Spleen (tissue), 11 donors: ENCODE measurements at regions not wholly inside any gene's neighbourhood (a gene's known extent, or its start where the extent isn't known, plus 50 kb on each side); places are given as distances from the start of the nearest gene placed in this dataset.

Experiments
- DNase-seq: peaks from one replicate; pipeline ENCODE4 v3.0.0-alpha.2; 2020
- H3K27ac ChIP-seq, 8 donors: fragments of 200-600 bp; sonication (generic) in 7 of 8; 1 replicate in 4 of 8; 2 replicates in 4 of 8; pipeline versions ENCODE4 v1.5.0 to v1.8.0; 2016 to 2021; ENCODE audit warnings: inconsistent platforms in 4 of 8, mild to moderate bottlenecking in 4 of 8, moderate library complexity in 1 of 8
- H3K27me3 ChIP-seq, 7 donors: fragments of 200-600 bp; sonication (generic) in 6 of 7; replicated peaks in 1 of 7; 1 replicate in 4 of 7; 2 replicates in 3 of 7; pipeline versions ENCODE4 v1.5.0 to v1.8.0; 2016 to 2021; ENCODE audit warnings: inconsistent platforms in 3 of 7, mild to moderate bottlenecking in 1 of 7
- H3K36me3 ChIP-seq, 6 donors: fragments of 200-600 bp; sonication (generic) in 5 of 6; 1 replicate in 4 of 6; 2 replicates in 2 of 6; pipeline versions ENCODE4 v1.5.0 to v1.8.0; 2016 to 2021; ENCODE audit warnings: inconsistent platforms in 2 of 6
- H3K4me1 ChIP-seq, 6 donors: fragments of 200-600 bp; sonication (generic) in 5 of 6; 1 replicate in 3 of 6; 2 replicates in 3 of 6; pipeline versions ENCODE4 v1.5.0 to v1.8.0; 2016 to 2021; ENCODE audit warnings: inconsistent platforms in 3 of 6
- H3K4me3 ChIP-seq, 8 donors: fragments of 200-600 bp; sonication (generic) in 7 of 8; 1 replicate in 4 of 8; 2 replicates in 4 of 8; pipeline versions ENCODE4 v1.5.0 to v1.8.0; 2016 to 2021; ENCODE audit warnings: inconsistent platforms in 4 of 8, mild to moderate bottlenecking in 4 of 8, moderate library complexity in 2 of 8
- H3K9me3 ChIP-seq, 8 donors: fragments of 200-600 bp; sonication (generic) in 7 of 8; 1 replicate in 4 of 8; 2 replicates in 4 of 8; pipeline versions ENCODE4 v1.5.0 to v1.8.0; 2016 to 2021; ENCODE audit warnings: inconsistent platforms in 4 of 8
- POLR2A ChIP-seq, 3 donors: fragments of 450-650 bp; IDR thresholded peaks; one replicate each; pipeline ENCODE4 v1.5.1; 2017; ENCODE audit warnings: antibody characterized with exemption in 3 of 3, mild to moderate bottlenecking in 1 of 3
- POLR2AphosphoS5 ChIP-seq, 3 donors: sonication (generic); formaldehyde crosslinking; IDR thresholded peaks; one replicate each; pipeline ENCODE4 v1.5.1; 2017; ENCODE audit warnings: antibody characterized with exemption in 3 of 3
- WGBS, 5 donors: extraction: QIAGEN DNeasy Blood & Tissue Kit in 3 of 5; methylation state at CpG; one replicate each; pipeline versions ENCODE4 v1.1.5 to v1.1.7; 2013 to 2018; 5-methylcytosine and 5-hydroxymethylcytosine counted together
- intact Hi-C: fragments of 100-400 bp; cut with DNase I; formaldehyde crosslinking; loops from one replicate; pipeline ENCODE4 v1.15.0; 2023; ENCODE audit warnings: low total_unique reads
- TF ChIP-seq, protein P1 (sequence below), 11 experiments: fragments of 200-600 bp in 7 of 11; fragments of 450-650 bp in 4 of 11; sonication (generic) in 4 of 11; IDR thresholded peaks in 8 of 11; conservative IDR thresholded peaks in 3 of 11; 1 replicate in 7 of 11; 2 replicates in 4 of 11; pipeline versions ENCODE4 v1.4.0 to v1.8.0; 2016 to 2021; ENCODE audit warnings: antibody characterized with exemption in 11 of 11, inconsistent platforms in 4 of 11, mild to moderate bottlenecking in 1 of 11
- donor health status: healthy with polysubstance abuse.
- donor health status: DM: no; HTN: no; CAD: no; lungs with moderate emphysema.
- donor health status: DM: no; HTN: no; CAD: no.
- donor health status: Bipolar disorder and iron deficiency.
- donor health status: healthy.
- donor health status: DM: no; HTN: no; CAD: no.
- donor health status: DM: yes; HTN: yes; CAD: no.

- Histone ChIP-seq H3K4me3 (no peak overlapping the region), H3K4me1 (no peaks in the 10 kb centered on the region), H3K27me3 (no peaks in the 10 kb centered on the region), H3K36me3 (no peaks in the 10 kb centered on the region), H3K27ac (no peak overlapping the region), H3K9me3 (peaks cover 0 to 20% (median 16%) of the 10 kb centered on the region in 8 donors)
- intact Hi-C loops = no loop called here
- TF ChIP-seq POLR2A (IDR thresholded peaks at IDR 0.05) (no peak), POLR2AphosphoS5 (IDR thresholded peaks at IDR 0.05) (no peak)
- TF ChIP-seq, protein P1, sequence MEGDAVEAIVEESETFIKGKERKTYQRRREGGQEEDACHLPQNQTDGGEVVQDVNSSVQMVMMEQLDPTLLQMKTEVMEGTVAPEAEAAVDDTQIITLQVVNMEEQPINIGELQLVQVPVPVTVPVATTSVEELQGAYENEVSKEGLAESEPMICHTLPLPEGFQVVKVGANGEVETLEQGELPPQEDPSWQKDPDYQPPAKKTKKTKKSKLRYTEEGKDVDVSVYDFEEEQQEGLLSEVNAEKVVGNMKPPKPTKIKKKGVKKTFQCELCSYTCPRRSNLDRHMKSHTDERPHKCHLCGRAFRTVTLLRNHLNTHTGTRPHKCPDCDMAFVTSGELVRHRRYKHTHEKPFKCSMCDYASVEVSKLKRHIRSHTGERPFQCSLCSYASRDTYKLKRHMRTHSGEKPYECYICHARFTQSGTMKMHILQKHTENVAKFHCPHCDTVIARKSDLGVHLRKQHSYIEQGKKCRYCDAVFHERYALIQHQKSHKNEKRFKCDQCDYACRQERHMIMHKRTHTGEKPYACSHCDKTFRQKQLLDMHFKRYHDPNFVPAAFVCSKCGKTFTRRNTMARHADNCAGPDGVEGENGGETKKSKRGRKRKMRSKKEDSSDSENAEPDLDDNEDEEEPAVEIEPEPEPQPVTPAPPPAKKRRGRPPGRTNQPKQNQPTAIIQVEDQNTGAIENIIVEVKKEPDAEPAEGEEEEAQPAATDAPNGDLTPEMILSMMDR (IDR thresholded peaks at IDR 0.05 in 8 of 11, conservative IDR thresholded peaks at IDR 0.05 in 3 of 11) = no peak
- 73 to 90% (median 86%) methylated on average over 5 of the region's 5 CpGs for WGBS, 5 donors
- no peak for DNase-seq
Observed at GRCh38 chr10:31179091-31179680, 139.8 kb upstream of the ZEB1 start.

- no peak overlapping the region for H3K27ac ChIP-seq
- whole genome bisulfite sequencing, 5 donors = 77 to 87% (median 82%) methylated on average over 7 of the region's 7 CpGs
- DNase-seq = no peak
- intact Hi-C loops = no loop called here
- H3K4me3 ChIP-seq = no peak overlapping the region
- no peaks in the 10 kb centered on the region for H3K4me1 ChIP-seq
- no peaks in the 10 kb centered on the region for H3K9me3 ChIP-seq
- H3K36me3 ChIP-seq = no peaks in the 10 kb centered on the region
- H3K27me3 ChIP-seq = no peaks in the 10 kb centered on the region
- TF ChIP-seq, protein P1 (IDR thresholded peaks at IDR 0.05 in 8 of 11, conservative IDR thresholded peaks at IDR 0.05 in 3 of 11) = no peak
- TF ChIP-seq POLR2A (IDR thresholded peaks at IDR 0.05) = no peak
Observed at GRCh38 chr10:31186225-31187000, 132.6 kb upstream of the ZEB1 start.

DNA sequence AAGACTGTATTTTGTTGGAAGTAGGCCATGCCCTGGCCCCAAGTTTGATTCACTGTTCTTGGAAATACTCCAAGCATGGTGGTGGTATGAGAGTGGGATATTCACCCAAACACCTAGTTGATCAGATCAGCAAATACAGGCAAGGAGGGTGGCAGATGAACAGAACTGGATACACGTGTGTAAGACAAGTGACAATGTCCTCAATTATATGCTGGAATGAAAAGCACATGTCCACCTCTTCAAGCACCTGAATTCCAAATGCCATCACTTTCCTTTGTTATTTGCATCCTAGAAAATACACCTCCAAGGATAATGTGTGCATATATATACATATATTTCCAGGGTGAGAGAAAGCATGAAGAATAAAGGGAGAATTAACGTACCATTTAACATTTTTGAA, 131.8 kb upstream of the ZEB1 start:
- no peak overlapping the region for H3K4me3 ChIP-seq
- 82 to 96% (median 94%) methylated on average over 2 of the region's 2 CpGs for WGBS, 5 donors
- H3K27me3 ChIP-seq = no peaks in the 10 kb centered on the region
- H3K4me1 ChIP-seq = no peaks in the 10 kb centered on the region
- intact Hi-C loops = no loop called here
- no peaks in the 10 kb centered on the region for H3K36me3 ChIP-seq
- no peak overlapping the region for H3K27ac ChIP-seq
- no peak for DNase-seq
- no peaks in the 10 kb centered on the region for H3K9me3 ChIP-seq
- TF ChIP-seq, protein P1 (IDR thresholded peaks at IDR 0.05 in 8 of 11, conservative IDR thresholded peaks at IDR 0.05 in 3 of 11) = no peak
- no peak for TF ChIP-seq POLR2AphosphoS5 (IDR thresholded peaks at IDR 0.05)
- TF ChIP-seq POLR2A (IDR thresholded peaks at IDR 0.05) = no peak

DNA sequence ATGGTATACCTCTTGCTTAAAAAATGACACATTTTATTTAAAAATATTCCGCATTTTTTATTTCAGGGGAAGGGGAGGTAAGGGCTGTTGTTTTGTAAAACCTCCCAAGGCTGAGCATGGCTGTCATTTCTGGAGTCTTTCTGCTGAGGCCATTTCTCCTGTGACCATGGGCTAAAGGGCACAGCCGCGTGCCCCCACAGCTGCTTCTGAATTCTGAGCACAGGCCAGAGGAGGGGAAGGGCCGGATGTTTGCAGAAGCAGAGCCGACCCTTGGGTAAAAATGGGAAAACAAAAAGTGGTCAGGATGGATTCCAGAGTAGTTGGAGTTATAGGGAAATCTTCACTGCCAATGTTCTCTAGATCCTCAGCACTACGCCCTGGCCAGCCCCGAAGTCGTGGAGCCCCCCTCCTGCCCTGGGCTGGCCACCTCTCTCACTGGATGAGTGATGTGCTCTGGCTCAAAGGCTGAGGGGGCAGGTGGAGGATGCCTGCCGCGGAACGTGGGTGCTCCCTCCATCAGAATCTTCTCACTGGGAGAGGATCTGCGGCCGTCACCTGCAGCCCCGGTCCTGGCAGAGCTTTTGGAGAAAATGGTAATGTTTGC, 131.3 kb upstream of the ZEB1 start:
- TF ChIP-seq POLR2A (IDR thresholded peaks at IDR 0.05) (no peak), POLR2AphosphoS5 (IDR thresholded peaks at IDR 0.05) (no peak)
- TF ChIP-seq, protein P1 (IDR thresholded peaks at IDR 0.05 in 8 of 11, conservative IDR thresholded peaks at IDR 0.05 in 3 of 11) = no peak
- intact Hi-C loops = no loop called here
- no peaks in the 10 kb centered on the region for H3K27me3 ChIP-seq
- no peaks in the 10 kb centered on the region for H3K36me3 ChIP-seq
- H3K4me1 ChIP-seq = no peaks in the 10 kb centered on the region
- DNase-seq = no peak
- 89 to 96% (median 91%) methylated on average over 12 to 14 of the region's 14 CpGs for WGBS, 5 donors
- no peaks in the 10 kb centered on the region for H3K9me3 ChIP-seq
- H3K27ac ChIP-seq = no peak overlapping the region
- H3K4me3 ChIP-seq = no peak overlapping the region
